ENCODE measurements at regions not wholly inside any gene's neighbourhood (a gene's known extent, or its start where the extent isn't known, plus 50 kb on each side); places are given as distances from the start of the nearest gene placed in this dataset.

GRCh38 chr3:162666835-162667234 is 1170.2 kb downstream of the OTOL1 start:
- TF ChIP-seq CTCF (conservative IDR thresholded peaks at IDR 0.05; ENCODE audit: low read depth, low read length) (no peak), EZH2 (IDR thresholded peaks at IDR 0.05; ENCODE audit: low read length, unreplicated experiment) (no peak)
